OCI-LY7 (cell line): ENCODE measurements at regions not wholly inside any gene's neighbourhood (a gene's known extent, or its start where the extent isn't known, plus 50 kb on each side); places are given as distances from the start of the nearest gene placed in this dataset.
"Not testable (repeated sequence)": the region's sequence is repeated elsewhere in the genome, so short reads cannot be mapped to it uniquely, and the experiment has no call there.

ENCODE experiments used
- BruUV-seq: library from RNA; stranded (reverse); fragments of 400-500 nt; replicated peaks from 2 replicates; lab custom pipeline; 2021; lab: Mats Ljungman, UMichigan
- CTCF ChIA-PET: fragments of 300-600 bp; sonication (Branson Sonifier 250); formaldehyde crosslinking; loops from one replicate; lab custom pipeline; 2022; ENCODE audit warnings: antibody characterized with exemption; ENCODE audit not compliant: unreplicated experiment; lab: Charles Lee
- POLR2A ChIA-PET: fragments of 300-600 bp; sonication (Branson Sonifier 250); formaldehyde crosslinking; loops from one replicate; lab custom pipeline; 2022; ENCODE audit warnings: antibody characterized with exemption; lab: Charles Lee
- DNase-seq: peaks from one replicate; pipeline ENCODE4 v3.0.0-alpha.2; 2015; ENCODE audit warnings: low spot score
- H2AFZ ChIP-seq: fragments of 200-600 bp; sonication (generic), shearing (Covaris generic); 2 replicates; pipeline ENCODE4 v1.6.1; 2014; ENCODE audit warnings: mild to moderate bottlenecking, antibody characterized with exemption, low read length, moderate library complexity
- H3K27ac ChIP-seq: fragments of 200-600 bp; sonication (generic); 2 replicates; pipeline ENCODE4 v1.5.1; 2014; ENCODE audit warnings: mixed run types, low read depth, mild to moderate bottlenecking, moderate library complexity, low read length, inconsistent platforms; ENCODE audit not compliant: poor library complexity, severe bottlenecking
- H3K36me3 ChIP-seq: fragments of 200-600 bp; sonication (generic); 2 replicates; pipeline ENCODE4 v1.6.1; 2014; ENCODE audit warnings: mild to moderate bottlenecking, antibody characterized with exemption, low read length, moderate library complexity, mixed read lengths; ENCODE audit not compliant: insufficient read depth
- H3K4me1 ChIP-seq: fragments of 200-600 bp; sonication (generic); 2 replicates; pipeline ENCODE4 v1.5.1; 2014; ENCODE audit warnings: mild to moderate bottlenecking, low read length; ENCODE audit not compliant: insufficient read depth, poor library complexity, severe bottlenecking
- H3K4me2 ChIP-seq: fragments of 200-600 bp; sonication (generic); 2 replicates; pipeline ENCODE4 v1.6.1; 2014; ENCODE audit warnings: mild to moderate bottlenecking, low read length
- H3K4me3 ChIP-seq: fragments of 200-600 bp; sonication (generic); 2 replicates; pipeline ENCODE4 v1.5.1; 2014; ENCODE audit warnings: mild to moderate bottlenecking, low read depth, low read length; ENCODE audit not compliant: poor library complexity, severe bottlenecking
- H3K79me2 ChIP-seq: fragments of 200-600 bp; sonication (generic); 2 replicates; pipeline ENCODE4 v1.6.1; 2016; ENCODE audit warnings: low read depth, mild to moderate bottlenecking, low read length, moderate library complexity, mixed read lengths; ENCODE audit not compliant: insufficient read depth
- H3K9me2 ChIP-seq: fragments of 200-600 bp; sonication (generic); 2 replicates; pipeline ENCODE4 v1.6.1; 2016; ENCODE audit warnings: mild to moderate bottlenecking, low read length, mixed read lengths; ENCODE audit not compliant: insufficient read depth
- H3K9me3 ChIP-seq: fragments of 200-600 bp; sonication (generic); 2 replicates; pipeline ENCODE4 v1.6.1; 2014; ENCODE audit warnings: mild to moderate bottlenecking, mixed run types, low read length, mixed read lengths
- H4K20me1 ChIP-seq: fragments of 200-600 bp; sonication (generic); 2 replicates; pipeline ENCODE4 v1.6.1; 2014; ENCODE audit warnings: mild to moderate bottlenecking, antibody characterized with exemption, low read length, moderate library complexity, mixed read lengths; ENCODE audit not compliant: insufficient read depth
- EZH2phosphoT487 ChIP-seq: fragments of 200-600 bp; sonication (generic); IDR thresholded peaks from 2 replicates; pipeline ENCODE4 v1.6.1; 2018; ENCODE audit warnings: low read depth, borderline replicate concordance, mild to moderate bottlenecking, mixed run types, antibody characterized with exemption, low read length, moderate library complexity, mixed read lengths
- intact Hi-C: fragments of 100-400 bp; cut with micrococcal nuclease; formaldehyde crosslinking; loops from one replicate; pipeline ENCODE4 v1.10.0; 2022; ENCODE audit not compliant: unreplicated experiment
- TF ChIP-seq, protein P1 (sequence below): fragments of 200-600 bp; sonication (generic); conservative IDR thresholded peaks from 2 replicates; pipeline ENCODE4 v1.5.1; 2014; ENCODE audit warnings: mild to moderate bottlenecking, antibody characterized with exemption, low read length, moderate library complexity, mixed read lengths

DNA sequence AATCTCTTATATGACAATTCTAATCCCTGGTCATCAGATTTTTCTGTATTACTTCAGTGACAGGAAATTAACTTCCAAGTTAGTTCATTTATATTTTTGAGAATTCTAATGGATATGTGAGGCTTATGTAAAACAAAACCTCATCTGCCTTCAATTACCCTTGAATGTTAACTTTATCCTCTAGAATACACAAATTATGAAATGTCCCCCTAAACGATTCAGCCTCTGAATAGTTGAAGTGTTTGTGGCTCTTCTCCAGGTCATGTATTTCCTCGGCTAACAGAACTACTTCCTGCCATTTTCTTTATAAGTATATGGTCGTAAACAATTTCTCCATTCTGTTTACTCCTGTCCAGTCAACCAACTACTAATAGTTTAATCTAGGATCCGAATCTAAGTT, 401.3 kb downstream of the PCDH10 start:
- Histone ChIP-seq H3K27ac (no peak overlapping the region), H3K4me2 (no peak overlapping the region), H3K9me3 (no peaks in the 10 kb centered on the region), H3K9me2 (no peaks in the 10 kb centered on the region), H4K20me1 (no peaks in the 10 kb centered on the region), H3K36me3 (no peaks in the 10 kb centered on the region), H3K4me3 (no peak overlapping the region), H3K79me2 (no peaks in the 10 kb centered on the region), H3K4me1 (no peaks in the 10 kb centered on the region), H2AFZ (no peak overlapping the region)
- no TSS peak for BruUV-seq
- ChIA-PET CTCF (no interaction called here), POLR2A (interaction anchor here (0.7 kb wide), 1 partner anchor 220 kb away, joined by 3 read pairs; no protein-coding TSS in a partner anchor)
- intact Hi-C loops, result no loop called here
- TF ChIP-seq, protein P1, sequence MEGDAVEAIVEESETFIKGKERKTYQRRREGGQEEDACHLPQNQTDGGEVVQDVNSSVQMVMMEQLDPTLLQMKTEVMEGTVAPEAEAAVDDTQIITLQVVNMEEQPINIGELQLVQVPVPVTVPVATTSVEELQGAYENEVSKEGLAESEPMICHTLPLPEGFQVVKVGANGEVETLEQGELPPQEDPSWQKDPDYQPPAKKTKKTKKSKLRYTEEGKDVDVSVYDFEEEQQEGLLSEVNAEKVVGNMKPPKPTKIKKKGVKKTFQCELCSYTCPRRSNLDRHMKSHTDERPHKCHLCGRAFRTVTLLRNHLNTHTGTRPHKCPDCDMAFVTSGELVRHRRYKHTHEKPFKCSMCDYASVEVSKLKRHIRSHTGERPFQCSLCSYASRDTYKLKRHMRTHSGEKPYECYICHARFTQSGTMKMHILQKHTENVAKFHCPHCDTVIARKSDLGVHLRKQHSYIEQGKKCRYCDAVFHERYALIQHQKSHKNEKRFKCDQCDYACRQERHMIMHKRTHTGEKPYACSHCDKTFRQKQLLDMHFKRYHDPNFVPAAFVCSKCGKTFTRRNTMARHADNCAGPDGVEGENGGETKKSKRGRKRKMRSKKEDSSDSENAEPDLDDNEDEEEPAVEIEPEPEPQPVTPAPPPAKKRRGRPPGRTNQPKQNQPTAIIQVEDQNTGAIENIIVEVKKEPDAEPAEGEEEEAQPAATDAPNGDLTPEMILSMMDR, result no peak
- TF ChIP-seq EZH2phosphoT487, result no peak
- DNase-seq, result no peak

DNA sequence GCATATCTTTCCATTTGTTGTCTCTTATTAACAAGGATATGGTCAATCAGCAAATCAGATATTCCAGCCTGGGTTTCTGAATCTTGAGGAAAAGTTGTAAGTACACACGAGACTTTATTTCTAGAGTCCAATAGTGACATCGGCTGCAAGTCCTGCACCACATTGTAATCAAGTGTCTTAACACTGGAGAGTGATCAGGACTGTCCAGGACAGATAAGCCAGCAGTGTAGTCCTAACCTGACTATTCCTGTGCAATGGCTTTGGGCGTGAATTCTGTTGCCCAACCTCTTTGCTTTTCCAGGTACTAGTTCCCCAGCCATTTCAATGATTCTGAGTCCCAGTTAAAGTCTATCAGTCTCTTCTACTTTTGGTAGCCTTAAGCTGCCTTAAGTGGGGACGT, 395.0 kb downstream of the PCDH10 start:
- intact Hi-C loops, result no loop called here
- no peak for DNase-seq
- Histone ChIP-seq H3K4me2 (no peak overlapping the region), H4K20me1 (no peaks in the 10 kb centered on the region), H3K4me1 (no peaks in the 10 kb centered on the region), H2AFZ (no peak overlapping the region), H3K79me2 (no peaks in the 10 kb centered on the region), H3K9me3 (no peaks in the 10 kb centered on the region), H3K27ac (no peak overlapping the region), H3K36me3 (no peaks in the 10 kb centered on the region), H3K9me2 (no peaks in the 10 kb centered on the region), H3K4me3 (no peak overlapping the region)
- ChIA-PET POLR2A (interaction anchor here (0.5 to 0.9 kb wide), 3 partner anchors 31 to 550 kb away, joined by 3 to 5 read pairs (median 3); no protein-coding TSS in a partner anchor), CTCF (no interaction called here)
- no TSS peak for BruUV-seq
- TF ChIP-seq, protein P1, result no peak
- no peak for TF ChIP-seq EZH2phosphoT487

DNA sequence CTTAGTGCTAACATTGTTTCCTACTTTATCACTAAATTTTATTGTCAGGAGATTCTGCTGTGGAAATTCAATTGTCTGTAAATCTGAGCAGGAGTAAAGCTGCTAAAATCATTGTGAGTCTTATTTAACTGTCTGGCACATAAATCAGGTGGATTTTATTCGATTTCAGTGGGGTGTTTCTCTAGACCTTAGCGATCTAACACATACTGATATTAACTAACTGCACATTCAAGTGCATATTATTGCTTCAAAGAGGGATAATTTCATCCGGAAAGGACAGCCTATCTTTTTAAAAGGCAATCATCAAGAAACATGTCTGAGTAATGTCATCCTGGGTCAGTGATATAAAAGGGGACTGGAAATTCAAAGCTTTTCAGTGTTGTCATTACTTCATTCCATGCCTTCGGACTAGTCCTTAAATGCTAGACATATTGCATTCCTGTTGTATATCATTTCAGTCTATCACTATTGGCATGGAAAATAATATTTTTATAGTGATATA, 388.7 kb downstream of the PCDH10 start:
- Histone ChIP-seq H4K20me1 (no peaks in the 10 kb centered on the region), H3K79me2 (no peaks in the 10 kb centered on the region), H2AFZ (no peak overlapping the region), H3K9me2 (no peaks in the 10 kb centered on the region), H3K36me3 (no peaks in the 10 kb centered on the region), H3K27ac (no peak overlapping the region), H3K4me1 (no peaks in the 10 kb centered on the region), H3K4me2 (no peak overlapping the region), H3K4me3 (no peak overlapping the region), H3K9me3 (no peaks in the 10 kb centered on the region)
- TF ChIP-seq, protein P1, result no peak
- no peak for TF ChIP-seq EZH2phosphoT487
- intact Hi-C loops, result no loop called here
- no TSS peak for BruUV-seq
- ChIA-PET CTCF (no interaction called here), POLR2A (no interaction called here)
- no peak for DNase-seq

DNA sequence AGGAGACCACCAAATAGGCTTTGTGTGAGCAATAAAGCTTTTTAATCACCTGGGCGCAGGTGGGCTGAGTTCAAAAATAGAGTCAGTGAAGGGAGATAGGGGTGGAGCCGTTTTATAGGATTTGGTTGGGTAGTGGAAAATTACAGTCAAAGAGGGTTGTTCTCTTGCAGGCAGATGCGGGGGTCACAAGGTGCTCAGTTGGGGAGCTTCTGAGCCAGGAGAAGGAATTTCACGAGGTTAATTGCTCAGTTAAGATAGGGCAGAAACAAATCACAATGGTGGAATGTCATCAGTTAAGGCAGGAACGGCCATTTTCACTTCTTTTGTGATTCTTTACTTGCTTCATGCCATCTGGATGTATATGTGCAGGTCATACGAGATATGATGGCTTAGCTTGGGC, 385.1 kb downstream of the PCDH10 start:
- DNase-seq, POLR2A ChIA-PET, H3K4me1 ChIP-seq, H3K4me3 ChIP-seq, H4K20me1 ChIP-seq, H3K9me3 ChIP-seq, H2AFZ ChIP-seq, H3K27ac ChIP-seq, BruUV-seq, H3K79me2 ChIP-seq, intact Hi-C loops, H3K36me3 ChIP-seq, H3K4me2 ChIP-seq, CTCF ChIA-PET, H3K9me2 ChIP-seq: not testable (repeated sequence)
